HEK293 (cell line): ENCODE measurements at regions not wholly inside any gene's neighbourhood (a gene's known extent, or its start where the extent isn't known, plus 50 kb on each side); places are given as distances from the start of the nearest gene placed in this dataset.

Experiments used
- CTCF ChIP-seq: fragments of 450-650 bp; formaldehyde crosslinking; IDR thresholded peaks from 2 replicates; pipeline ENCODE4 v1.5.1; 2016; ENCODE audit warnings: missing biosample characterization, missing genetic modification characterization
- KLF16 ChIP-seq: fragments of 450-650 bp; formaldehyde crosslinking; IDR thresholded peaks from 2 replicates; pipeline ENCODE4 v1.5.1; 2017; ENCODE audit warnings: missing biosample characterization, missing genetic modification characterization
- PBX3 ChIP-seq: sonication (generic); formaldehyde crosslinking; IDR thresholded peaks from 2 replicates; pipeline ENCODE4 v1.8.1; 2022; ENCODE audit warnings: mild to moderate bottlenecking, moderate library complexity, missing genetic modification reagents
- REST ChIP-seq: fragments of 450-650 bp; formaldehyde crosslinking; IDR thresholded peaks from 2 replicates; pipeline ENCODE4 v1.5.1; 2016; ENCODE audit warnings: missing biosample characterization, missing genetic modification characterization
- YY1 ChIP-seq: fragments of 450-650 bp; formaldehyde crosslinking; IDR thresholded peaks from 2 replicates; pipeline ENCODE4 v1.5.1; 2018; ENCODE audit warnings: missing biosample characterization, missing genetic modification characterization
- ZBTB48 ChIP-seq: fragments of 450-650 bp; formaldehyde crosslinking; IDR thresholded peaks from 2 replicates; pipeline ENCODE4 v1.5.1; 2016; ENCODE audit warnings: missing biosample characterization, missing genetic modification characterization
- ZNF19 ChIP-seq: fragments of 450-650 bp; formaldehyde crosslinking; IDR thresholded peaks from 2 replicates; pipeline ENCODE4; 2016; ENCODE audit warnings: missing biosample characterization, missing genetic modification characterization, low read depth
- ZNF350 ChIP-seq: fragments of 450-650 bp; formaldehyde crosslinking; IDR thresholded peaks from 2 replicates; pipeline ENCODE4 v1.5.0; 2017; ENCODE audit warnings: missing biosample characterization, mild to moderate bottlenecking, missing genetic modification characterization
- ZNF626 ChIP-seq: fragments of 450-650 bp; sonication (Bioruptor Pico); formaldehyde crosslinking; IDR thresholded peaks from 2 replicates; pipeline ENCODE4 v1.5.1; 2018; ENCODE audit warnings: missing biosample characterization, missing genetic modification characterization, inconsistent platforms
- ZNF639 ChIP-seq: fragments of 450-650 bp; formaldehyde crosslinking; IDR thresholded peaks from 2 replicates; pipeline ENCODE4 v1.5.1; 2016; ENCODE audit warnings: missing biosample characterization, missing genetic modification characterization
- ZSCAN30 ChIP-seq: fragments of 450-650 bp; IDR thresholded peaks from 2 replicates; pipeline ENCODE4 v1.5.1; 2018; ENCODE audit warnings: missing biosample characterization, mild to moderate bottlenecking, missing genetic modification characterization, moderate library complexity
- TF ChIP-seq, protein P1 (sequence below): fragments of 450-650 bp; formaldehyde crosslinking; conservative IDR thresholded peaks from 2 replicates; pipeline ENCODE4 v1.5.1; 2016; ENCODE audit warnings: low read depth, missing biosample characterization, missing genetic modification characterization

DNA sequence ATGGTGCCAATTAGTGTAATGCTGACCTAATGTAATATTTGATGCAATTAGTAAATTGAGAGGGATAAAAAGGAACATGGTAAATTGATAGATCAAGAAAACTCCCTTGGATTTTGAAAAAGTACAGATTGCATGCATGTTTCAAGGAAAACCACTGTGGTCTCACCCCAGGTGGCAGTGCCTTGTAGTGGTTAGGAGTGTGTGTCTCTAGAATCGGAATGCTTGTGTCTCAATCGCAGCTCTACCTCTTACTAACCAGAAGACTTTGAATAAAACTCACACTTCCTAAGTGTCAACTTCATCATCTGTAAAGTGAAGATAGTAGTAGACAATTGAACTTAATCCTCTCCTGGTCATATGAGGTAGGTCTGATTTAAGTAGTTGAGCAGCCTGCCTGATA, 128.9 kb upstream of the GOT2 start:
- TF ChIP-seq CTCF (tag by site-specific recombination): no peak
- TF ChIP-seq KLF16 (tag by site-specific recombination): no peak
- no peak for TF ChIP-seq YY1 (tag by site-specific recombination)
- TF ChIP-seq ZNF639: no peak
- TF ChIP-seq PBX3 (CRISPR knock-in tag): no peak
- TF ChIP-seq ZNF350 (tag by site-specific recombination): no peak
- no peak for TF ChIP-seq ZBTB48
- no peak for TF ChIP-seq ZNF626 (tag by site-specific recombination)
- TF ChIP-seq, protein P1, sequence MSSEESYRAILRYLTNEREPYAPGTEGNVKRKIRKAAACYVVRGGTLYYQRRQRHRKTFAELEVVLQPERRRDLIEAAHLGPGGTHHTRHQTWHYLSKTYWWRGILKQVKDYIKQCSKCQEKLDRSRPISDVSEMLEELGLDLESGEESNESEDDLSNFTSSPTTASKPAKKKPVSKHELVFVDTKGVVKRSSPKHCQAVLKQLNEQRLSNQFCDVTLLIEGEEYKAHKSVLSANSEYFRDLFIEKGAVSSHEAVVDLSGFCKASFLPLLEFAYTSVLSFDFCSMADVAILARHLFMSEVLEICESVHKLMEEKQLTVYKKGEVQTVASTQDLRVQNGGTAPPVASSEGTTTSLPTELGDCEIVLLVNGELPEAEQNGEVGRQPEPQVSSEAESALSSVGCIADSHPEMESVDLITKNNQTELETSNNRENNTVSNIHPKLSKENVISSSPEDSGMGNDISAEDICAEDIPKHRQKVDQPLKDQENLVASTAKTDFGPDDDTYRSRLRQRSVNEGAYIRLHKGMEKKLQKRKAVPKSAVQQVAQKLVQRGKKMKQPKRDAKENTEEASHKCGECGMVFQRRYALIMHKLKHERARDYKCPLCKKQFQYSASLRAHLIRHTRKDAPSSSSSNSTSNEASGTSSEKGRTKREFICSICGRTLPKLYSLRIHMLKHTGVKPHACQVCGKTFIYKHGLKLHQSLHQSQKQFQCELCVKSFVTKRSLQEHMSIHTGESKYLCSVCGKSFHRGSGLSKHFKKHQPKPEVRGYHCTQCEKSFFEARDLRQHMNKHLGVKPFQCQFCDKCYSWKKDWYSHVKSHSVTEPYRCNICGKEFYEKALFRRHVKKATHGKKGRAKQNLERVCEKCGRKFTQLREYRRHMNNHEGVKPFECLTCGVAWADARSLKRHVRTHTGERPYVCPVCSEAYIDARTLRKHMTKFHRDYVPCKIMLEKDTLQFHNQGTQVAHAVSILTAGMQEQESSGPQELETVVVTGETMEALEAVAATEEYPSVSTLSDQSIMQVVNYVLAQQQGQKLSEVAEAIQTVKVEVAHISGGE (tag by site-specific recombination): no peak
- no peak for TF ChIP-seq ZSCAN30 (tag by site-specific recombination)
- TF ChIP-seq ZNF19 (tag by site-specific recombination): no peak
- no peak for TF ChIP-seq REST (tag by site-specific recombination)
